ENCODE measurements at regions not wholly inside any gene's neighbourhood (a gene's known extent, or its start where the extent isn't known, plus 50 kb on each side); places are given as distances from the start of the nearest gene placed in this dataset.

DNA sequence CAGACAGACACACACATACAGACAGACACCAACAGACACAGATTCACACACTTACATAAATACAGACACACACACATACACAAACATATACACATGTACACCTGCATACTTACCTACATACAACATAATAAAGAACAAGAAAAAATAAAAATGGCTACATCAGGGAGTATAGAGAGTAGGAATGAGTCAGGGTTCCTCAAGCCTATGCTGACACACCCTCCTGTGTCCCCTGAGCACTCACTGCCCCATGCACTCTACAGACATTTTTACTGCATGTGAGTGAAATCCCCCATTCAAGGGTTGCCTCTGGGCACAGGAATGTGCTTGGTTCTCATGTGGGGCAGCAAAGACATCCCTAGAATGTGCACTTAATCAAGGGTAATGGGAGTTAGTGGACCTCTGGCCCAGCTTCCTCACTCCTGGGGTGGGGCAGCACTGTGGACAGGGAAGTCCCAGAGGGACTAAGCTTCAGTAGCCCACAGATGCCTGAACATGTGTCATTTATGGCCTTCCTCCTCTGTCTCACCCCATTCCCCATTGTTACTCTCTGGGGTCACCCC is 185.9 kb upstream of the FOXA2 start:
- no peak overlapping the region for H3K27ac ChIP-seq
- TF ChIP-seq, protein P1, sequence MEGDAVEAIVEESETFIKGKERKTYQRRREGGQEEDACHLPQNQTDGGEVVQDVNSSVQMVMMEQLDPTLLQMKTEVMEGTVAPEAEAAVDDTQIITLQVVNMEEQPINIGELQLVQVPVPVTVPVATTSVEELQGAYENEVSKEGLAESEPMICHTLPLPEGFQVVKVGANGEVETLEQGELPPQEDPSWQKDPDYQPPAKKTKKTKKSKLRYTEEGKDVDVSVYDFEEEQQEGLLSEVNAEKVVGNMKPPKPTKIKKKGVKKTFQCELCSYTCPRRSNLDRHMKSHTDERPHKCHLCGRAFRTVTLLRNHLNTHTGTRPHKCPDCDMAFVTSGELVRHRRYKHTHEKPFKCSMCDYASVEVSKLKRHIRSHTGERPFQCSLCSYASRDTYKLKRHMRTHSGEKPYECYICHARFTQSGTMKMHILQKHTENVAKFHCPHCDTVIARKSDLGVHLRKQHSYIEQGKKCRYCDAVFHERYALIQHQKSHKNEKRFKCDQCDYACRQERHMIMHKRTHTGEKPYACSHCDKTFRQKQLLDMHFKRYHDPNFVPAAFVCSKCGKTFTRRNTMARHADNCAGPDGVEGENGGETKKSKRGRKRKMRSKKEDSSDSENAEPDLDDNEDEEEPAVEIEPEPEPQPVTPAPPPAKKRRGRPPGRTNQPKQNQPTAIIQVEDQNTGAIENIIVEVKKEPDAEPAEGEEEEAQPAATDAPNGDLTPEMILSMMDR (IDR thresholded peaks at IDR 0.05): no peak
- H3K4me1 ChIP-seq: no peaks in the 10 kb centered on the region
- H3K27me3 ChIP-seq: no peaks in the 10 kb centered on the region
- no peaks in the 10 kb centered on the region for H3K36me3 ChIP-seq
- H3K4me3 ChIP-seq: no peak overlapping the region
- H3K9me3 ChIP-seq: no peaks in the 10 kb centered on the region
- DNase-seq (ENCODE audit: low spot score in 2 of 2): no peak
- intact Hi-C loops (cut with DNase I): no loop called here

DNA sequence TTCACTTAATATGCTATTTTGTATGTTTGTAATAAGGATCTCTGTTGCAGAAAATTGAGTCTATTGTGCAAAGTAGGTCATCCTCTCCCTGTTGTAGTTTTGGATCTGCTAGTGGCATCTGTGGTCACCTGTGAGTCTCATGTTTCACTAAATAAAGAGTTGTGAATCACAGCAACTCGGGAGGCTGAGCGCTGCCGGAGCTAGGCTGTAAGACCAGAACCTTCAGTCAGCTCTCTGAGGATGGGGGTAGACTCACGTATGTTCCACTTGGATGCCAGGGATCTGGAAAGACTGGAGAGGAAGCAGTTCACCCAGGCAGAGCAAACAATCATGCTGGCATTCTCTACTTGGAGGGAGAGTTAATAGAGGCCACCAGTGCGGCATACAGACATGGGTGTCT is 187.3 kb upstream of the FOXA2 start:
- no peak for DNase-seq (ENCODE audit: low spot score in 2 of 2)
- TF ChIP-seq, protein P1 (IDR thresholded peaks at IDR 0.05): no peak
- H3K27ac ChIP-seq: no peak overlapping the region
- H3K4me1 ChIP-seq: no peaks in the 10 kb centered on the region
- no peaks in the 10 kb centered on the region for H3K36me3 ChIP-seq
- no peaks in the 10 kb centered on the region for H3K27me3 ChIP-seq
- H3K4me3 ChIP-seq: no peak overlapping the region
- H3K9me3 ChIP-seq: no peaks in the 10 kb centered on the region
- intact Hi-C loops (cut with DNase I): no loop called here

DNA sequence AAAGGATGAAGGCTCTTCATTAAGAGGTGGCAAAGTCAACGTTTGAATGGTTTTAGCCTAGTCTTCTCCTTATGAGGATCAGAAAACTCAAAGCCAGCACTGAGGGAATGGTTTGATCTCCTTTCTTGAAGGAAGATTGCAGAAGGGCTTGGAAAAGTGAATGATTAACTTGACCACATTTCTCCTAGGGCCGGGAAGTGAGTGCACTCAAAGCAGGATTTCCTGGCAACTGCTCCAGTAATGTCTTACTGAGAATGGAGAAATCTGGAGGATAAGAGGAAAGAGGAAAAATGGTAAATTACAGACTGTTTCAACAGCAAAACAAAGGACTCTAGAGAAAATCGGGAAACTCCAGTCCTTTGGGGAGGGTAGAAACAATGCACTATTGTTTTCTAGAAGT is 189.0 kb upstream of the FOXA2 start:
- no peaks in the 10 kb centered on the region for H3K9me3 ChIP-seq
- no peak overlapping the region for H3K27ac ChIP-seq
- TF ChIP-seq, protein P1 (IDR thresholded peaks at IDR 0.05): no peak
- intact Hi-C loops (cut with DNase I): no loop called here
- DNase-seq (ENCODE audit: low spot score in 2 of 2): no peak
- H3K4me3 ChIP-seq: no peak overlapping the region
- no peaks in the 10 kb centered on the region for H3K4me1 ChIP-seq
- no peaks in the 10 kb centered on the region for H3K27me3 ChIP-seq
- no peaks in the 10 kb centered on the region for H3K36me3 ChIP-seq

DNA sequence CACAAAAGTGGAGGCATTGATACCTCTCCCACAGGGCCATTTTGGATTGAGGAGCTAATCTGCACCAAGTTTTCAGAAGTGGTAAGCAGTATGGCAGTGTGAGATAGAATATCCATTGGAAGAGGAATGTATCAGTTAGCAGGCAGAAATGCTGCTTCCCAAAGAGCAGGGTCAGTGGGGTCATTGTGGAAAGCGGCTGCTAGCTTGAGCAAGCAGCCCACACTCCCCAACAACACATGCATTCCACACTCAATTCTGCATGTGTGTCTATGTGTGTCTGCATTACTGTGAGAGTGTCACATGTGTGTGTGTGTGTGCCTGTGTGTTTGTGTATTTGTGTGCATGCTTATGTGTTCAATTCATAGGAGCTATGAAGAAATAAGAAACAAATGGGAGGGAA is 190.9 kb upstream of the FOXA2 start:
- no peak overlapping the region for H3K27ac ChIP-seq
- no peak for DNase-seq (ENCODE audit: low spot score in 2 of 2)
- TF ChIP-seq, protein P1 (IDR thresholded peaks at IDR 0.05): no peak
- no peak overlapping the region for H3K4me3 ChIP-seq
- H3K9me3 ChIP-seq: no peaks in the 10 kb centered on the region
- no peaks in the 10 kb centered on the region for H3K27me3 ChIP-seq
- H3K36me3 ChIP-seq: no peaks in the 10 kb centered on the region
- H3K4me1 ChIP-seq: no peaks in the 10 kb centered on the region
- intact Hi-C loops (cut with DNase I): no loop called here

DNA sequence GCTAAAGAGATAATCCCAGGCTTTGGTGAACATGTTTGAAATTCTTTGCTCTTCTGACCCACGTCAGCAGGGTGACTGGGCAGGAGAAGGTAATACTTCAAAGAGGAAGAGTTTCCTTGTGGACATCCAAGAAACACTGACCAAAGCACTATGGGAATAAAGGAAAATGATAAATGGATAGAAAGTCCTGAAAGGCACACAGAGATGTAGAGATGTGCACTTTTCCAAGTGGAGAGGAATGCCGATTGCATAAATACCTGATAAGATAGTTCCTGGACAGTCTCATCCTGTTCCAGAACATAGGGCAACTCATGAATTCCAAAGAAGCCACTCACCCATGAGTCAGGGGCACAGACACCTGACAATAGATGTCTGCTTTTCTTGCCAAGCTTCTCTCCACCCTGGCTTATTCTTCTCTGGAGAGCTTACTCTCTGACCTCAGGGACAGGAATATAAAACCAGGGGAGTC is 191.3 kb upstream of the FOXA2 start:
- TF ChIP-seq, protein P1 (IDR thresholded peaks at IDR 0.05): no peak
- no peak overlapping the region for H3K27ac ChIP-seq
- no peak overlapping the region for H3K4me3 ChIP-seq
- H3K27me3 ChIP-seq: no peaks in the 10 kb centered on the region
- no peaks in the 10 kb centered on the region for H3K36me3 ChIP-seq
- H3K9me3 ChIP-seq: no peaks in the 10 kb centered on the region
- no peak for DNase-seq (ENCODE audit: low spot score in 2 of 2)
- H3K4me1 ChIP-seq: no peaks in the 10 kb centered on the region
- intact Hi-C loops (cut with DNase I): no loop called here

DNA sequence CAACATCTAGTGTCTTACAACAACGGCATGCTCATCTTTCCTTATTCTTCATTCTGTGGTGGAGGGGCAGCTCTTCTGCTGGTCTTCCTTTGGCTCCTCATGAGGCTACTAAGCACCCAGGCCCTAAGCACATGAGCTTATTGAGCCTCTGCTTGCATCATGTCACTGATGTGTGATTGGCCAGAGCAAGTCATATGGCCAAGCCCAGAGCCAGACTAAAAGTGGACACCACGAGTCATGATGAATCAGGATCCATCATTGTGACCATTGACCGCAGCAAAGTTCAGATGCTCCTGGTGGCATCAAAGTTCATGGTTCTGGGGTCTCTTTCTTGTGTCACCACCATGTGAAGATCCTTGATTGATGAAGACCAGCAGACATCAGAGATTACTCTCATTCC is 192.0 kb upstream of the FOXA2 start:
- Histone ChIP-seq H3K4me1 (no peaks in the 10 kb centered on the region), H3K27me3 (no peaks in the 10 kb centered on the region), H3K9me3 (no peaks in the 10 kb centered on the region), H3K36me3 (no peaks in the 10 kb centered on the region), H3K4me3 (no peak overlapping the region), H3K27ac (no peak overlapping the region)
- DNase-seq (ENCODE audit: low spot score in 2 of 2): no peak
- TF ChIP-seq, protein P1 (IDR thresholded peaks at IDR 0.05): no peak
- intact Hi-C loops (cut with DNase I): no loop called here
